HepG2 (cell line): ENCODE measurements at regions not wholly inside any gene's neighbourhood (a gene's known extent, or its start where the extent isn't known, plus 50 kb on each side); places are given as distances from the start of the nearest gene placed in this dataset.

Source experiments
- ATAC-seq: fragments of 200-7000 bp; cut with Tn5 transposase; 3 replicates; pipeline ENCODE4 v1.9.1; 2020; ENCODE audit warnings: mild to moderate bottlenecking, moderate library complexity
- BruUV-seq: library from RNA; stranded (reverse); fragments of 400-500 nt; replicated peaks from 2 replicates; lab custom pipeline; 2021; lab: Mats Ljungman, UMichigan
- CTCF ChIA-PET: fragments of 300-600 bp; formaldehyde crosslinking; extraction: SDS; loops from one replicate; lab custom pipeline; 2021; ENCODE audit warnings: low total read pairs, inconsistent platforms, low intra/inter-chr PET ratio; lab: Yijun Ruan, JAX
- POLR2A ChIA-PET: fragments of 350-600 bp; sonication (Branson Sonifier 250); formaldehyde crosslinking; loops from one replicate; lab custom pipeline; 2020; ENCODE audit warnings: antibody characterized with exemption, inconsistent platforms; lab: Yijun Ruan, JAX
- DNase-seq: peaks from one replicate; pipeline ENCODE4 v3.0.0-alpha.2; 2015; ENCODE audit warnings: low spot score
- FAIRE-seq: peaks from 3 replicates; lab custom pipeline; 2011; peaks lifted over from hg19 to GRCh38; lab: Jason Lieb, UNC
- H2AFZ ChIP-seq: one replicate; pipeline ENCODE4 v1.6.1; 2011; ENCODE audit warnings: low read length, inconsistent platforms
- H3K27ac ChIP-seq: fragments of 300-600 bp; 3 replicates; pipeline ENCODE4 v1.8.0; 2011; ENCODE audit warnings: mixed run types, mild to moderate bottlenecking, mixed read lengths, low read length, inconsistent platforms; ENCODE audit not compliant: insufficient read depth; ENCODE audit errors: extremely low read length
- H3K27me3 ChIP-seq, 2 experiments: fragments of 200-600 bp in 1 of 2; 2 replicates in 1 of 2; 3 replicates in 1 of 2; pipeline versions ENCODE4 v1.6.0 to v1.8.0; 2011; ENCODE audit warnings: low read length in 2 of 2, mild to moderate bottlenecking in 2 of 2, moderate library complexity in 2 of 2, inconsistent platforms in 1 of 2; ENCODE audit not compliant: insufficient read depth in 2 of 2, control insufficient read depth in 1 of 2
- H3K36me3 ChIP-seq, 2 experiments: fragments of 200-600 bp in 1 of 2; replicated peaks in 1 of 2; 2 replicates in 1 of 2; 3 replicates in 1 of 2; pipeline versions ENCODE4 v1.5.1 to v1.8.0; 2011; ENCODE audit warnings: low read length in 2 of 2, inconsistent platforms in 1 of 2; ENCODE audit not compliant: insufficient read depth in 2 of 2, control insufficient read depth in 1 of 2
- H3K4me1 ChIP-seq: 2 replicates; pipeline ENCODE4 v1.5.1; 2012; ENCODE audit warnings: low read length, inconsistent platforms; ENCODE audit not compliant: insufficient read depth
- H3K4me2 ChIP-seq: 2 replicates; pipeline ENCODE4 v1.6.0; 2011; ENCODE audit warnings: low read depth, low read length, inconsistent platforms
- H3K4me3 ChIP-seq, 3 experiments: fragments of 200-600 bp in 1 of 3; sonication (generic), shearing (Covaris generic) in 1 of 3; replicated peaks in 1 of 3; 2 replicates each; pipeline ENCODE4 v1.5.1; 2011 to 2016; ENCODE audit warnings: low read length in 3 of 3, inconsistent platforms in 2 of 3, low read depth in 2 of 3, mild to moderate bottlenecking in 2 of 3, control low read depth in 1 of 3, mixed read lengths in 1 of 3; ENCODE audit not compliant: insufficient read depth in 1 of 3
- H3K79me2 ChIP-seq: one replicate; pipeline ENCODE4 v1.6.1; 2011; ENCODE audit warnings: low read length, inconsistent platforms; ENCODE audit not compliant: insufficient read depth
- H3K9ac ChIP-seq: 2 replicates; pipeline ENCODE4 v1.6.0; 2011; ENCODE audit warnings: mild to moderate bottlenecking, low read depth, low read length, inconsistent platforms; ENCODE audit not compliant: insufficient read depth
- H3K9me3 ChIP-seq: 2 replicates; pipeline ENCODE4 v1.5.1; 2012; ENCODE audit warnings: mild to moderate bottlenecking, low read length
- H4K20me1 ChIP-seq: 2 replicates; pipeline ENCODE4 v1.6.0; 2011; ENCODE audit warnings: inconsistent platforms, mild to moderate bottlenecking, low read length, moderate library complexity; ENCODE audit not compliant: insufficient read depth
- MTF2 ChIP-seq: sonication (generic); formaldehyde crosslinking; IDR thresholded peaks from 2 replicates; pipeline ENCODE4 v1.5.0; 2020; ENCODE audit warnings: missing genetic modification reagents, borderline replicate concordance
- NFE2L1 ChIP-seq: sonication (generic); formaldehyde crosslinking; IDR thresholded peaks from 2 replicates; pipeline ENCODE4 v1.4.0; 2020; ENCODE audit warnings: missing genetic modification reagents, mild to moderate bottlenecking, borderline replicate concordance
- POLR2AphosphoS2 ChIP-seq: IDR thresholded peaks from 2 replicates; pipeline ENCODE4 v1.6.1; 2011; ENCODE audit warnings: low read depth, low read length, improper control_type of control experiment
- SATB2 ChIP-seq: sonication (generic); formaldehyde crosslinking; IDR thresholded peaks from 2 replicates; pipeline ENCODE4 v1.5.0; 2020; ENCODE audit warnings: missing genetic modification reagents
- SIX4 ChIP-seq: sonication (generic); formaldehyde crosslinking; IDR thresholded peaks from 2 replicates; pipeline ENCODE4 v1.4.0; 2020; ENCODE audit warnings: missing genetic modification reagents
- TBX2 ChIP-seq: sonication (generic); formaldehyde crosslinking; IDR thresholded peaks from 2 replicates; pipeline ENCODE4 v1.5.0; 2020; ENCODE audit warnings: missing genetic modification reagents, mild to moderate bottlenecking, borderline replicate concordance
- TGIF2 ChIP-seq: IDR thresholded peaks from 2 replicates; pipeline ENCODE4 v1.6.1; 2016; ENCODE audit warnings: control low read depth, missing compliant biosample characterization
- THAP8 ChIP-seq: sonication (generic); formaldehyde crosslinking; IDR thresholded peaks from 2 replicates; pipeline ENCODE4 v1.5.1; 2020; ENCODE audit warnings: missing genetic modification reagents, mild to moderate bottlenecking, borderline replicate concordance
- U2AF1 ChIP-seq: fragments of 200-400 bp; formaldehyde crosslinking; optimal IDR thresholded peaks from 2 replicates; pipeline ENCODE3; 2017; ENCODE audit warnings: mild to moderate bottlenecking, low read depth, low read length
- ZBTB7B ChIP-seq: sonication (generic); formaldehyde crosslinking; IDR thresholded peaks from 2 replicates; pipeline ENCODE4 v1.4.0; 2020; ENCODE audit warnings: missing genetic modification reagents
- ZNF256 ChIP-seq: sonication (generic); formaldehyde crosslinking; conservative IDR thresholded peaks from 2 replicates; pipeline ENCODE4 v1.4.0; 2020; ENCODE audit warnings: missing genetic modification reagents
- ZNF430 ChIP-seq: sonication (generic); formaldehyde crosslinking; IDR thresholded peaks from 2 replicates; pipeline ENCODE4 v1.9.0; 2021; ENCODE audit warnings: mild to moderate bottlenecking, missing genetic modification reagents
- ZNF563 ChIP-seq: sonication (generic); formaldehyde crosslinking; IDR thresholded peaks from 2 replicates; pipeline ENCODE4 v1.8.0; 2022; ENCODE audit warnings: mild to moderate bottlenecking, moderate library complexity, missing genetic modification reagents
- ZNF576 ChIP-seq: sonication (generic); formaldehyde crosslinking; IDR thresholded peaks from 2 replicates; pipeline ENCODE4 v1.4.0; 2020; ENCODE audit warnings: mild to moderate bottlenecking, missing genetic modification reagents
- ZNF713 ChIP-seq: sonication (generic); formaldehyde crosslinking; IDR thresholded peaks from 2 replicates; pipeline ENCODE4 v1.4.0; 2020; ENCODE audit warnings: mild to moderate bottlenecking, missing genetic modification reagents
- ZNF724P ChIP-seq: sonication (generic); formaldehyde crosslinking; IDR thresholded peaks from 2 replicates; pipeline ENCODE4 v1.8.0; 2022; ENCODE audit warnings: missing genetic modification reagents, borderline replicate concordance
- WGBS: methylation state at CpG from one replicate; pipeline ENCODE4 v1.1.6; 2017; ENCODE audit warnings: low lambda C conversion rate; 5-methylcytosine and 5-hydroxymethylcytosine counted together
- in situ Hi-C: cut with HindIII; loops from 2 replicates; pipeline ENCODE4 v1.10.0; 2017; ENCODE audit warnings: low pct_unique_long_range_greater_than_20kb; ENCODE audit not compliant: extremely low pct_ligation_motif_present
- intact Hi-C: fragments of 100-400 bp; cut with micrococcal nuclease; formaldehyde crosslinking; loops from one replicate; pipeline ENCODE4 v1.10.0; 2022; ENCODE audit not compliant: unreplicated experiment

- BruUV-seq = no TSS peak
- in situ Hi-C loops = no loop called here
- no peak overlapping the region for H2AFZ ChIP-seq
- no peaks in the 10 kb centered on the region for H4K20me1 ChIP-seq
- intact Hi-C loops = no loop called here
- WGBS = 11% methylated on average over 6 of the region's 6 CpGs
- H3K4me1 ChIP-seq = no peaks in the 10 kb centered on the region
- H3K36me3 ChIP-seq = no peaks in the 10 kb centered on the region
- H3K9me3 ChIP-seq = peaks cover 88% of the 10 kb centered on the region
- ATAC-seq = no peak
- CTCF ChIA-PET = no interaction called here
- H3K4me3 ChIP-seq = no peak overlapping the region
- no peak overlapping the region for H3K9ac ChIP-seq
- DNase-seq = no peak
- FAIRE-seq = no peak
- no peaks in the 10 kb centered on the region for H3K27me3 ChIP-seq
- TF ChIP-seq U2AF1 = no peak
- no peak for TF ChIP-seq ZNF713
- TF ChIP-seq SATB2 (CRISPR knock-in tag) = no peak
- no peak for TF ChIP-seq POLR2AphosphoS2
- no peak for TF ChIP-seq MTF2 (CRISPR knock-in tag)
- TF ChIP-seq TGIF2 (CRISPR knock-in tag) = no peak
- TF ChIP-seq ZBTB7B (CRISPR knock-in tag) = no peak
- TF ChIP-seq, all 625 proteins: peak for 0
- no peaks in the 10 kb centered on the region for H3K79me2 ChIP-seq
- H3K27ac ChIP-seq = no peak overlapping the region
- no peak overlapping the region for H3K4me2 ChIP-seq
- POLR2A ChIA-PET = no interaction called here
Measured at GRCh38 chr1:163799190-163799805, 477.5 kb downstream of the NUF2 start.

GRCh38 chr1:163807331-163808049 is 485.7 kb downstream of the NUF2 start:
- BruUV-seq = no TSS peak
- in situ Hi-C loops = no loop called here
- TF ChIP-seq ZNF256 (no peak), ZNF724P (CRISPR knock-in tag) (no peak), THAP8 (CRISPR knock-in tag) (no peak), ZNF576 (CRISPR knock-in tag) (no peak), SIX4 (CRISPR knock-in tag) (no peak), TBX2 (CRISPR knock-in tag) (no peak), ZNF430 (no peak), ZNF563 (CRISPR knock-in tag) (no peak), NFE2L1 (CRISPR knock-in tag) (no peak)
- TF ChIP-seq, all 625 proteins: peak for 0
- H3K79me2 ChIP-seq = no peaks in the 10 kb centered on the region
- intact Hi-C loops = no loop called here
- ChIA-PET CTCF (no interaction called here), POLR2A (no interaction called here)
- no peak overlapping the region for H3K4me2 ChIP-seq
- H4K20me1 ChIP-seq = no peaks in the 10 kb centered on the region
- no peak overlapping the region for H3K9ac ChIP-seq
- H3K4me3 ChIP-seq = no peak overlapping the region
- DNase-seq (no peak), FAIRE-seq (no peak), ATAC-seq (no peak)
- H3K27me3 ChIP-seq = no peaks in the 10 kb centered on the region
- H3K36me3 ChIP-seq = no peaks in the 10 kb centered on the region
- H3K9me3 ChIP-seq = peaks cover 83% of the 10 kb centered on the region
- no peaks in the 10 kb centered on the region for H3K4me1 ChIP-seq
- 3% methylated on average over 3 of the region's 3 CpGs for WGBS
- H3K27ac ChIP-seq = no peak overlapping the region
- no peak overlapping the region for H2AFZ ChIP-seq
